ENCODE measurements at regions not wholly inside any gene's neighbourhood (a gene's known extent, or its start where the extent isn't known, plus 50 kb on each side); places are given as distances from the start of the nearest gene placed in this dataset.
A peak's percentile ranks its signal among the peaks of the same experiment; 100 is the strongest.

GRCh38 chr21:15676935-15677334 is 52.8 kb upstream of the USP25 start (continued):
- TF ChIP-seq, protein P1, sequence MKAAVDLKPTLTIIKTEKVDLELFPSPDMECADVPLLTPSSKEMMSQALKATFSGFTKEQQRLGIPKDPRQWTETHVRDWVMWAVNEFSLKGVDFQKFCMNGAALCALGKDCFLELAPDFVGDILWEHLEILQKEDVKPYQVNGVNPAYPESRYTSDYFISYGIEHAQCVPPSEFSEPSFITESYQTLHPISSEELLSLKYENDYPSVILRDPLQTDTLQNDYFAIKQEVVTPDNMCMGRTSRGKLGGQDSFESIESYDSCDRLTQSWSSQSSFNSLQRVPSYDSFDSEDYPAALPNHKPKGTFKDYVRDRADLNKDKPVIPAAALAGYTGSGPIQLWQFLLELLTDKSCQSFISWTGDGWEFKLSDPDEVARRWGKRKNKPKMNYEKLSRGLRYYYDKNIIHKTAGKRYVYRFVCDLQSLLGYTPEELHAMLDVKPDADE (IDR thresholded peaks at IDR 0.05) = no peak

DNA sequence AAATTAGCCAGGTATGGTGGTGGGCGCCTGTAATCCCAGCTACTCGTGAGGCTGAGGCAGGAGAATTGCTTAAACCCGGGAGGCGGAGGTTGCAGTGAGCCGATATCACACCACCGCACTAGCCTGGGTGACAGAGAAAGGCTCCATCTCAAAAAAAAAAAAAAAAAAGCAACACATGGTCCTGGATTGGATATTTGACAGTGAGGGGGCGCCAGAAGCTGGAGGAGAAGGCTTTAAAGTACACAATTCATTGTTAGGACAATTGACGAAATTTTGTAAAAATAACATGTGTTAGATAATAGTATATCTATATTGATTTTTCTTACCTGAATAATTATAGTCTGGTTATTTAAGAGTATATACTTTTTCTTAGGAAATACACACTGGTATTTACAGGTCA is 50.2 kb upstream of the USP25 start:
- Histone ChIP-seq H3K9me2 (ENCODE audit: insufficient read depth) (no peaks in the 10 kb centered on the region), H3K36me3 (ENCODE audit: insufficient read depth) (no peaks in the 10 kb centered on the region), H3K4me2 (no peak overlapping the region), H3K27me3 (ENCODE audit: insufficient read depth) (no peaks in the 10 kb centered on the region), H3K79me2 (replicated peaks; ENCODE audit: insufficient read depth) (no peaks in the 10 kb centered on the region), H3F3A (replicated peaks; ENCODE audit: low read depth) (no peaks in the 10 kb centered on the region), H2AFZ (no peak overlapping the region), H3K27ac (ENCODE audit: low read depth) (no peak overlapping the region), H3K4me3 (no peak overlapping the region), H3K4me1 (ENCODE audit: insufficient read depth) (no peaks in the 10 kb centered on the region), H4K20me1 (replicated peaks; ENCODE audit: insufficient read depth) (no peaks in the 10 kb centered on the region)
- no peak for TF ChIP-seq CREB1 (CRISPR knock-in tag; IDR thresholded peaks at IDR 0.05; ENCODE audit: low read depth)
- TF ChIP-seq CTCF (conservative IDR thresholded peaks at IDR 0.05; ENCODE audit: low read depth in 2 of 2) = peak; percentile 45 to 58; a peak in 3 of 4 replicates
- TF ChIP-seq ZNF462 (CRISPR knock-in tag; IDR thresholded peaks at IDR 0.05) = no peak
- TF ChIP-seq EZH2 (IDR thresholded peaks at IDR 0.05; ENCODE audit: low read depth, unreplicated experiment) = no peak
- no peak for TF ChIP-seq NANOG (IDR thresholded peaks at IDR 0.05; ENCODE audit: borderline replicate concordance)
- no peak for TF ChIP-seq REST (IDR thresholded peaks at IDR 0.05; ENCODE audit: unreplicated experiment)
- Mint-ChIP-seq H3K27me3 (ENCODE audit: insufficient read depth, low read depth, poor library complexity) (no peaks in the 10 kb centered on the region), H3K36me3 (ENCODE audit: low read depth) (no peaks in the 10 kb centered on the region), H3K4me3 (no peak overlapping the region), H3K4me1 (no peaks in the 10 kb centered on the region), H3K27ac (no peak overlapping the region), H3K9me3 (no peaks in the 10 kb centered on the region; the same call in 2 of the 3 replicates)
- ATAC-seq (no peak), DNase-seq (ENCODE audit: low spot score) (peak; percentile 29)

All from GM23338 (cell line).